ENCODE measurements at regions not wholly inside any gene's neighbourhood (a gene's known extent, or its start where the extent isn't known, plus 50 kb on each side); places are given as distances from the start of the nearest gene placed in this dataset.

GRCh38 chr4:38565271-38566199 is 98.5 kb upstream of the KLF3 start:
- DNase-seq = no peak

GRCh38 chr4:38566806-38567398 is 97.1 kb upstream of the KLF3 start:
- DNase-seq = no peak

- DNase-seq = no peak
Measured at GRCh38 chr4:38567457-38567856, 96.5 kb upstream of the KLF3 start.

GRCh38 chr4:38568768-38569167 is 95.2 kb upstream of the KLF3 start:
- no peak for DNase-seq

GRCh38 chr4:38570647-38571276 is 93.2 kb upstream of the KLF3 start:
- DNase-seq = no peak

GRCh38 chr4:38572793-38573192 is 91.2 kb upstream of the KLF3 start:
- DNase-seq = no peak

- no peak for DNase-seq
Measured at GRCh38 chr4:38574559-38575333, 89.3 kb upstream of the KLF3 start.

GRCh38 chr4:38576767-38577166 is 87.2 kb upstream of the KLF3 start:
- DNase-seq = no peak

GRCh38 chr4:38577462-38577861 is 86.5 kb upstream of the KLF3 start:
- DNase-seq = no peak

- no peak for DNase-seq
Measured at GRCh38 chr4:38581426-38582106, 82.4 kb upstream of the KLF3 start.

- DNase-seq = no peak
Measured at GRCh38 chr4:38582445-38582844, 81.6 kb upstream of the KLF3 start.

- no peak for DNase-seq
Measured at GRCh38 chr4:38582889-38583470, 81.0 kb upstream of the KLF3 start.

- DNase-seq = no peak
Measured at GRCh38 chr4:38585871-38586270, 78.1 kb upstream of the KLF3 start.

GRCh38 chr4:38587106-38587505 is 76.9 kb upstream of the KLF3 start:
- no peak for DNase-seq

- no peak for DNase-seq
Measured at GRCh38 chr4:38590046-38590445, 74.0 kb upstream of the KLF3 start.

- DNase-seq = no peak
Measured at GRCh38 chr4:38591617-38592337, 72.2 kb upstream of the KLF3 start.

- DNase-seq = no peak
Measured at GRCh38 chr4:38598489-38598888, 65.5 kb upstream of the KLF3 start.

GRCh38 chr4:38600575-38600974 is 63.4 kb upstream of the KLF3 start:
- no peak for DNase-seq

GRCh38 chr4:38601244-38601915 is 62.6 kb upstream of the KLF3 start:
- no peak for DNase-seq

- DNase-seq = no peak
Measured at GRCh38 chr4:38601916-38602291, 62.1 kb upstream of the KLF3 start.

GRCh38 chr4:38603652-38604051 is 60.3 kb upstream of the KLF3 start:
- no peak for DNase-seq
